CD4-positive, alpha-beta T cell (primary cell): ENCODE measurements at regions not wholly inside any gene's neighbourhood (a gene's known extent, or its start where the extent isn't known, plus 50 kb on each side); places are given as distances from the start of the nearest gene placed in this dataset.

Experiments
- ATAC-seq: fragments of 200-7000 bp; cut with Tn5 transposase; one replicate; pipeline ENCODE4 v1.10.0; 2022; ENCODE audit warnings: mild to moderate bottlenecking; ENCODE audit not compliant: poor library complexity
- CTCF ChIA-PET: fragments of 350-600 bp; sonication (Branson Sonifier 250); formaldehyde crosslinking; loops from one replicate; lab custom pipeline; 2021; ENCODE audit warnings: antibody characterized with exemption, inconsistent platforms; lab: Charles Lee
- POLR2A ChIA-PET: fragments of 350-600 bp; sonication (Branson Sonifier 250); formaldehyde crosslinking; loops from one replicate; lab custom pipeline; 2021; ENCODE audit warnings: antibody characterized with exemption, inconsistent platforms; lab: Charles Lee
- DNase-seq, 14 experiments: peaks; one replicate each; pipeline ENCODE4 v3.0.0-alpha.2; 2013 to 2020; ENCODE audit warnings: mixed read lengths in 2 of 14
- H3K27ac ChIP-seq, 2 donors: one replicate each; pipeline versions ENCODE4 v1.5.1 to v1.7.0; 2013; ENCODE audit warnings: low read length in 2 of 2, low read depth in 1 of 2, mild to moderate bottlenecking in 1 of 2
- H3K27me3 ChIP-seq, 2 experiments: 1 replicate in 1 of 2; 2 replicates in 1 of 2; pipeline versions ENCODE4 v1.6.1 to v1.7.0; 2013; ENCODE audit warnings: low read length in 2 of 2, control low read depth in 1 of 2, mild to moderate bottlenecking in 1 of 2, moderate library complexity in 1 of 2; ENCODE audit not compliant: insufficient read depth in 2 of 2, control insufficient read depth in 1 of 2
- H3K36me3 ChIP-seq: one replicate; pipeline ENCODE4 v1.6.1; 2013; ENCODE audit warnings: low read length, control low read depth; ENCODE audit not compliant: insufficient read depth
- H3K4me1 ChIP-seq: one replicate; pipeline ENCODE4 v1.6.1; 2013; ENCODE audit warnings: low read length, control low read depth; ENCODE audit not compliant: insufficient read depth
- H3K4me3 ChIP-seq: one replicate; pipeline ENCODE4 v1.5.1; 2013; ENCODE audit warnings: mild to moderate bottlenecking, low read length, moderate library complexity
- H3K9me3 ChIP-seq, 2 experiments: 1 replicate in 1 of 2; 2 replicates in 1 of 2; pipeline versions ENCODE4 v1.6.1 to v1.7.0; 2013; ENCODE audit warnings: low read length in 2 of 2, mild to moderate bottlenecking in 2 of 2, control low read depth in 1 of 2, moderate library complexity in 1 of 2; ENCODE audit not compliant: control insufficient read depth in 1 of 2, insufficient read depth in 1 of 2
- H3K27ac Mint-ChIP-seq: one replicate; pipeline ENCODE4 v1.8.0; 2020; ENCODE audit warnings: mixed read lengths
- H3K27me3 Mint-ChIP-seq: one replicate; pipeline ENCODE4 v1.8.0; 2021; ENCODE audit warnings: mixed read lengths
- H3K36me3 Mint-ChIP-seq: one replicate; pipeline ENCODE4 v1.8.0; 2021; ENCODE audit warnings: low read depth, mixed read lengths
- H3K4me1 Mint-ChIP-seq: one replicate; pipeline ENCODE4 v1.8.0; 2021; ENCODE audit warnings: low read depth, mixed read lengths
- H3K4me3 Mint-ChIP-seq: one replicate; pipeline ENCODE4 v1.8.0; 2020; ENCODE audit warnings: mild to moderate bottlenecking, mixed read lengths
- H3K9me3 Mint-ChIP-seq: one replicate; pipeline ENCODE4 v1.8.0; 2020; ENCODE audit warnings: mixed read lengths
- intact Hi-C, 2 experiments: fragments of 100-400 bp; cut with DNase I in 1 of 2; cut with micrococcal nuclease in 1 of 2; formaldehyde crosslinking; loops; one replicate each; pipeline versions ENCODE4 v1.15.1 to v1.9.0; 2023 to 2025; cut with DNase I, micrococcal nuclease
- TF ChIP-seq, protein P1 (sequence below): fragments of 200-600 bp; IDR thresholded peaks from one replicate; pipeline ENCODE4 v1.8.0; 2022; ENCODE audit warnings: antibody characterized with exemption, mild to moderate bottlenecking

DNA sequence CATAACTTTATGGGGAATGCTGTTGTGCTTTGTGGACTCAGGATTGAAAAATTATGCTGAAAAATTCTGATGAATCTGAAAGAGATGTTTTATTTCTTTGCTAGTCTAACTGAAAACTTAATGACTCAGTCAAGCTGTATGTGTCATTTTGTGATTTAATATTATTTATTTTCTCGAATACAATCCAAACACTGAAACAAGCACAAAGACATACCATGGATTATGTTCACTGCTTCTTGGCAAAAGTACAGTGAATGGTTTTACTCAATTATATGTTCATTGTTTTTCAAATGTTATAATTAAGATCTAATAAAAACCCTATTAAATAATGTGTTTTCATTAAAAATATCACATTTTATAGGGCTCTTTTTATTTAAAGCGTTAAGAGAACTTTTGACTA lies 330.6 kb upstream of the EPHA7 start:
- Histone ChIP-seq H3K27me3 (no peaks in the 10 kb centered on the region), H3K4me3 (no peak overlapping the region), H3K4me1 (no peaks in the 10 kb centered on the region), H3K27ac (no peak overlapping the region), H3K9me3 (peaks cover 0 to 5% of the 10 kb centered on the region in 2 experiments), H3K36me3 (no peaks in the 10 kb centered on the region)
- Mint-ChIP-seq H3K4me3 (no peak overlapping the region), H3K4me1 (no peaks in the 10 kb centered on the region), H3K27me3 (no peaks in the 10 kb centered on the region), H3K36me3 (no peaks in the 10 kb centered on the region), H3K27ac (no peak overlapping the region), H3K9me3 (peaks cover 2% of the 10 kb centered on the region)
- intact Hi-C loops, result no loop called here
- CTCF ChIA-PET, result no interaction called here
- TF ChIP-seq, protein P1, sequence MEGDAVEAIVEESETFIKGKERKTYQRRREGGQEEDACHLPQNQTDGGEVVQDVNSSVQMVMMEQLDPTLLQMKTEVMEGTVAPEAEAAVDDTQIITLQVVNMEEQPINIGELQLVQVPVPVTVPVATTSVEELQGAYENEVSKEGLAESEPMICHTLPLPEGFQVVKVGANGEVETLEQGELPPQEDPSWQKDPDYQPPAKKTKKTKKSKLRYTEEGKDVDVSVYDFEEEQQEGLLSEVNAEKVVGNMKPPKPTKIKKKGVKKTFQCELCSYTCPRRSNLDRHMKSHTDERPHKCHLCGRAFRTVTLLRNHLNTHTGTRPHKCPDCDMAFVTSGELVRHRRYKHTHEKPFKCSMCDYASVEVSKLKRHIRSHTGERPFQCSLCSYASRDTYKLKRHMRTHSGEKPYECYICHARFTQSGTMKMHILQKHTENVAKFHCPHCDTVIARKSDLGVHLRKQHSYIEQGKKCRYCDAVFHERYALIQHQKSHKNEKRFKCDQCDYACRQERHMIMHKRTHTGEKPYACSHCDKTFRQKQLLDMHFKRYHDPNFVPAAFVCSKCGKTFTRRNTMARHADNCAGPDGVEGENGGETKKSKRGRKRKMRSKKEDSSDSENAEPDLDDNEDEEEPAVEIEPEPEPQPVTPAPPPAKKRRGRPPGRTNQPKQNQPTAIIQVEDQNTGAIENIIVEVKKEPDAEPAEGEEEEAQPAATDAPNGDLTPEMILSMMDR, result no peak
- POLR2A ChIA-PET, result no interaction called here
- ATAC-seq, result no peak
- DNase-seq, result no peak

DNA sequence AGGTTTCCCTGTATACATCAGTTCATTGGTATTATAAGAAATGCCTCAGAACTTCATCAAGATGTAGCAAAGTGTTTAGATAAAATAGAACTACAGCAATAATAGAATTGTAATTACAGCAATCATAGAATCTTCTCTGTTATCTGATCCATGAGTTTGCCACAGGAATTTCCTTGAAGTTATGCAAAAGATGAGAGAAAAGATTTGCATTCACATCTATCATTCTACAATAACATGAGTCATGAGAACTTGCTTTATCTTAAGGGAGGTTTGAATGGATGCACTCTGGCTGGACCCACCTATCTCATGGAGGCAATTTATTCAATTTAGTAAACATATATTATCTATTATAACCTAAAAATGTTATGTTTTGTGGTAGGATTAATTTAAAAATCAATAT lies 329.8 kb upstream of the EPHA7 start:
- TF ChIP-seq, protein P1, result no peak
- Mint-ChIP-seq H3K9me3 (peaks cover 5% of the 10 kb centered on the region), H3K4me3 (no peak overlapping the region), H3K4me1 (no peaks in the 10 kb centered on the region), H3K27me3 (no peaks in the 10 kb centered on the region), H3K27ac (no peak overlapping the region), H3K36me3 (no peaks in the 10 kb centered on the region)
- H3K9me3 ChIP-seq, result peaks cover 0 to 5% of the 10 kb centered on the region in 2 experiments
- intact Hi-C loops, result no loop called here
- DNase-seq (no peak), ATAC-seq (no peak)
- no peaks in the 10 kb centered on the region for H3K4me1 ChIP-seq
- H3K36me3 ChIP-seq, result no peaks in the 10 kb centered on the region
- no peak overlapping the region for H3K4me3 ChIP-seq
- CTCF ChIA-PET, result no interaction called here
- POLR2A ChIA-PET, result no interaction called here
- H3K27me3 ChIP-seq, result no peaks in the 10 kb centered on the region
- H3K27ac ChIP-seq, result no peak overlapping the region

DNA sequence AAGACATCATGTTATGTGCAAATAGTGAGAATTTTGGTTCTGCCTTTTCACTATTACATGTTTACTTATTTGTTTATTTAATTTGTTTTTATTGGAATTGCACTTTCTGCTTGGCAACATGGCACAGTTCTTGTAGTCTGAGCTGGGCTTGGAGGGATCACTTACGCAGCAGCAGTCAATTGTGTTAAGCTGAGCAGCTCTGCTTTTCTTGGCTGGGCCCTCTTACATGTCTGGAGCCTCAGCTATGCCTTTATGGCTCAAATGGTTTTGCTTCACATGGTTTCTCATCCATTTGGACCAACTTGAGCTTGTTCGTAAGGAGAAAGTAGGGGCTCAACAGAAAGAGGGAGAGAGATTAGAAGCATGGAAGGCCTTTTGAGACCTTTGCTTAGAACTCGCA lies 327.5 kb upstream of the EPHA7 start:
- no peaks in the 10 kb centered on the region for H3K9me3 ChIP-seq
- peaks cover 5% of the 10 kb centered on the region for H3K9me3 Mint-ChIP-seq
- H3K27me3 ChIP-seq, result no peaks in the 10 kb centered on the region
- no peak overlapping the region for H3K4me3 Mint-ChIP-seq
- intact Hi-C loops, result no loop called here
- H3K27ac Mint-ChIP-seq, result no peak overlapping the region
- TF ChIP-seq, protein P1, result no peak
- H3K36me3 ChIP-seq, result no peaks in the 10 kb centered on the region
- H3K27ac ChIP-seq, result no peak overlapping the region
- ChIA-PET POLR2A (no interaction called here), CTCF (no interaction called here)
- H3K36me3 Mint-ChIP-seq, result no peaks in the 10 kb centered on the region
- no peak for DNase-seq
- no peak for ATAC-seq
- no peak overlapping the region for H3K4me3 ChIP-seq
- no peaks in the 10 kb centered on the region for H3K27me3 Mint-ChIP-seq
- H3K4me1 Mint-ChIP-seq, result no peaks in the 10 kb centered on the region
- no peaks in the 10 kb centered on the region for H3K4me1 ChIP-seq
